GM19025 (cell line): ENCODE measurements at regions not wholly inside any gene's neighbourhood (a gene's known extent, or its start where the extent isn't known, plus 50 kb on each side); places are given as distances from the start of the nearest gene placed in this dataset.
A peak's percentile ranks its signal among the peaks of the same experiment; 100 is the strongest.

ENCODE experiments used
- ATAC-seq: cut with Tn5 transposase; IDR thresholded peaks from one replicate; pipeline ENCODE4 v1.9.1; 2021; ENCODE audit warnings: mild to moderate bottlenecking, low read depth, moderate library complexity; ENCODE audit not compliant: unreplicated experiment

- ATAC-seq, result no peak
Measured at GRCh38 chr9:107557236-107557990, 67.8 kb upstream of the KLF4 start.

GRCh38 chr9:107554636-107555035 lies 65.1 kb upstream of the KLF4 start:
- no peak for ATAC-seq

DNA sequence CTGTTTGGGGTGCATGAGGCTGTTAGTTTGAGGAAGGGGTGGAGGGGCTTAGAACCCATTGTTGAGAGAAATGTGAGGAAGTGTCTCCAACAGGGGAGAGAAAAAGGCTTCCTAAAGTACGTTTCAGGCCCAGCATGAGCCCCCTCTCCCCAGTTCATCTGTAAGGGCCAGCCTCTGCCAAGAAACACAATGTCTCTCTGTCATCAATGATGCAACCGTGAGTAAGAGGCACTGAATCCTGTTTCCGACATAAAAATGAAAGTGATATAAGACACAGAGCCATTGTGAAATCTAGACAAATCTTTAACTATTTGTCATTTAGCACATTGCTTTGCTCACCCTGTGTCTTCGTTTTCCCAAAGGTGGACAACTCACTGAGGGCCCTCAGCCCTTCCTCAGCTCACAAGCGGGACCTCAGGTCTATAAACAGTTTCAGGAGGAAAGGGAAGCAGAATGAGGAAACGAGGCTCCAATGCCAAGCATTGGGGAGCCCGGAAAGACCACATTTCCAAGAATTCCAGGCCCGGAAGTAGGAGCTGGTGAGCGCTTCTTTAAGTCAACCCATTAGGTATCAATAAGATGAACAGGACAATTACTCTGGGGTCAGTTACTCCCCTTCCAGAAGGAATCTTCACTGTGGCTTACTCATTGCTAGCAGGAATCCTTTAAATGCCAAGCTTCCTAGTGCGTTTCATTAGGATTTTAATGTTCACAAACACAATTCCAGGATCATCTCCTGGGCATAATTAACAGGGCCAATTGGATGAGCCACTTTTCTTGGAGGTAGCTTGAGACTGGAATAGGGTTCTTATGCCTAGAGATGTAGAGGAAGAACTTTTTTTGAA lies 59.0 kb upstream of the KLF4 start:
- ATAC-seq, result no peak

GRCh38 chr9:107547772-107548297 lies 58.3 kb upstream of the KLF4 start:
- ATAC-seq, result no peak

DNA sequence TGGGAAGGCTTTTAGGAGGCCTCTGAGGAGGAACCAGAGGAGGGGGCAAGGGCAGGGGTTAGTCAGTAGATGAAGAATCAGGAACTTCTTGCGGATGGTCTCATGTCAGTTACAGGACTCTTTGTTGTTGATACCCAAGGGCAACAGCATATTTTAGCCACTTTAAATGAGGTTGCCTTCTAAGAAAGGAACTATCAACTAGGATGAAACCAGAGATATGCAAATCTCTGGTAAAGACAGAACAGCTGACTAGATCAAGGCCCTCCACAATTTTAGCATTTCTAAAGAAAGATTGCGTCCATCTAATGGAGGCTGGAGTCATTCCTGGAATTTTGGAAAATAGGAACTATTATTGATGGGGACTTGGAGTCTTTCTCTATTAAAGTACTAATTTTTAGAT lies 57.7 kb upstream of the KLF4 start:
- ATAC-seq, result no peak

- ATAC-seq, result no peak
Measured at GRCh38 chr9:107546859-107547258, 57.3 kb upstream of the KLF4 start.

GRCh38 chr9:107545036-107545435 lies 55.5 kb upstream of the KLF4 start:
- no peak for ATAC-seq

- no peak for ATAC-seq
Measured at GRCh38 chr9:107542411-107543157, 53.0 kb upstream of the KLF4 start.

DNA sequence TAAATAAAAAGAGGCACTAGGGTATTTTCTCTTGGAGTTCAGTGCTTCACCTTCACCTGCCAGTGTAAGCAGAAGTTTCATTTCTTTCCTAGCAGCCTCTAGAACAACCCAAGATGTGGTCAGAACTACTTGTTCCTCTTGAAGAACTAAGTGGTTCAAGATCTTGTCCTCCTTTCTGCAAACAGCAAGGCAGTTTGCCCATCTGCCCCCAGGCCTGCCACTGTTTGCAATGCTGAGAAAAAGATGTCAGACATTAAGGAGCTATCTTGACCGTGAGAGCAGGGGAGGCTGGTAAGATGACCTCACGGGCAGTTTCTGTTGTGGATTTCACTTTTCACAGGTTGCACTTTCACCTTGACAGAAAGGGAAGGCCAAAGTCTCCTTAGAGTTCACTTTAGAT lies 52.0 kb upstream of the KLF4 start:
- peak; percentile 73 for ATAC-seq

- ATAC-seq, result no peak
Measured at GRCh38 chr9:107540164-107540561, 50.6 kb upstream of the KLF4 start.

DNA sequence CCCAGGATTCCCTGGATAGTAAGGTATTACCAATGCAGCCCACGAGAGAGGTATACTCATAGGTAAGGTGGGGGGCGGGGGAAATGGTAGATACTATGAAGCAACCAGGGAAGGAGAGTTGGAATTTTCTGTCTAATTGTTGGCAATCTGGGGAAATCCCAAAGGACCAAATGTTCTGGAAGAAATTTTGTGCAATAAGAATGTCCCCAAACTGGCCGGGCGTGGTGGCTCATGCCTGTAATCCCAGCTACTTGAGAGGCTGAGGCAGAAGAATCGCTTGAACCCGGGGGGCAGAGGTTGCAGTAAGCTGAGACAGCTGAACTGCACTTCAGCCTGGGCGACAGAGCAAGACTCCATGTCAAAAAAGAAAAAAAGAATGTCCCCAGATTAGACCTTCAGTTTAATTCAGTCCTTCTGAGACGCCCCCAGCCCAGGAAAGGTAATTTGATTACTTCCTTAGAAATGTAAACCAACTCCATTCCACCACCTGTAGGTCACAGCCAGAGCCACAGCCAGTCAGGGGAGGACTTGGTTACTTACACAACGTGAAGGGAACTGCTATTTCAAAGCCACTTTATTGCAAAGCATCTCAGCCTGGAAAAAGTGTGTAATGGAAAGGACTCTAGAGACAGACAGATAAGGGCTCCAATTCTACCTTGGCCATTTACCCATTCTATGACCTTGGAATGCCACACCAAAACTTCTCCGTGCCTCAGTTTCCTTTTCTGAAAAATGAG lies 50.0 kb upstream of the KLF4 start:
- ATAC-seq, result no peak
